GM12878 (cell line): ENCODE measurements at regions not wholly inside any gene's neighbourhood (a gene's known extent, or its start where the extent isn't known, plus 50 kb on each side); places are given as distances from the start of the nearest gene placed in this dataset.

ENCODE experiments used
- ATAC-seq: fragments of 200-7000 bp; cut with Tn5 transposase; 3 replicates; pipeline ENCODE4 v1.9.1; 2020; ENCODE audit warnings: mild to moderate bottlenecking, moderate library complexity
- BruUV-seq: library from RNA; stranded (reverse); fragments of 400-500 nt; replicated peaks from 2 replicates; lab custom pipeline; 2021; lab: Mats Ljungman, UMichigan
- CTCF ChIA-PET: fragments of 300-600 bp; sonication (Branson Sonifier 250); formaldehyde crosslinking; extraction: SDS; loops from one replicate; lab custom pipeline; 2021; ENCODE audit warnings: inconsistent platforms; lab: Yijun Ruan, JAX
- POLR2A ChIA-PET: fragments of 350-600 bp; formaldehyde crosslinking; extraction: SDS; loops from one replicate; lab custom pipeline; 2021; ENCODE audit warnings: inconsistent platforms; lab: Charles Lee
- RAD21 ChIA-PET: fragments of 300-600 bp; sonication (Branson Sonifier 250); formaldehyde crosslinking; loops from one replicate; lab custom pipeline; 2023; ENCODE audit warnings: antibody characterized with exemption; ENCODE audit not compliant: unreplicated experiment; lab: Charles Lee
- SMC1A ChIA-PET: fragments of 300-600 bp; sonication (Branson Sonifier 250); formaldehyde crosslinking; loops from one replicate; lab custom pipeline; 2023; ENCODE audit not compliant: unreplicated experiment, uncharacterized antibody; lab: Charles Lee
- DNase-seq: peaks from one replicate; pipeline ENCODE4 v3.0.0-alpha.2; 2011; ENCODE audit warnings: low read depth, low spot score
- FAIRE-seq: peaks from 3 replicates; lab custom pipeline; 2011; peaks lifted over from hg19 to GRCh38; lab: Jason Lieb, UNC
- H2AFZ ChIP-seq: 2 replicates; pipeline ENCODE4 v1.6.0; 2011; ENCODE audit warnings: low read depth, low read length, control low read depth; ENCODE audit not compliant: control insufficient read depth
- H3K27ac ChIP-seq: 2 replicates; pipeline ENCODE4 v1.5.1; 2011; ENCODE audit warnings: control low read depth; ENCODE audit not compliant: control insufficient read depth, insufficient read depth
- H3K27me3 ChIP-seq, 2 experiments: replicated peaks in 1 of 2; 2 replicates each; pipeline versions ENCODE4 v1.6.0 to v1.6.1; 2011; ENCODE audit warnings: low read length in 1 of 2; ENCODE audit not compliant: control insufficient read depth in 2 of 2, insufficient read depth in 2 of 2
- H3K36me3 ChIP-seq, 2 experiments: 2 replicates each; pipeline ENCODE4 v1.5.1; 2011; ENCODE audit warnings: low read length in 1 of 2; ENCODE audit not compliant: control insufficient read depth in 2 of 2, insufficient read depth in 2 of 2
- H3K4me1 ChIP-seq: 2 replicates; pipeline ENCODE4 v1.6.1; 2011; ENCODE audit warnings: mild to moderate bottlenecking, low read length, moderate library complexity, mixed read lengths; ENCODE audit not compliant: control insufficient read depth, insufficient read depth
- H3K4me2 ChIP-seq: 2 replicates; pipeline ENCODE4 v1.6.0; 2011; ENCODE audit warnings: control low read depth; ENCODE audit not compliant: control insufficient read depth, insufficient read depth
- H3K4me3 ChIP-seq: fragments of 200-600 bp; sonication (generic); 2 replicates; pipeline ENCODE4 v1.5.1; 2016
- H3K79me2 ChIP-seq: 2 replicates; pipeline ENCODE4 v1.6.0; 2011; ENCODE audit warnings: low read length; ENCODE audit not compliant: control insufficient read depth, insufficient read depth
- H3K9ac ChIP-seq: 2 replicates; pipeline ENCODE4 v1.8.0; 2011; ENCODE audit warnings: low read length, control low read depth, mixed read lengths; ENCODE audit not compliant: control insufficient read depth, insufficient read depth
- H3K9me3 ChIP-seq: replicated peaks from 3 replicates; pipeline ENCODE4 v1.5.1; 2011; ENCODE audit warnings: mild to moderate bottlenecking, low read length; ENCODE audit not compliant: control insufficient read depth, insufficient read depth
- H4K20me1 ChIP-seq: 2 replicates; pipeline ENCODE4 v1.6.0; 2011; ENCODE audit not compliant: control insufficient read depth, insufficient read depth
- ESRRA ChIP-seq: IDR thresholded peaks from 2 replicates; pipeline ENCODE4 v1.6.1; 2012; ENCODE audit warnings: mild to moderate bottlenecking, low read length, improper control_type of control experiment
- HCFC1 ChIP-seq: fragments of 150-350 bp; IDR thresholded peaks from 2 replicates; pipeline ENCODE4 v1.6.1; 2014; ENCODE audit warnings: low read length
- HDAC6 ChIP-seq: fragments of 200-600 bp; sonication (generic); IDR thresholded peaks from one replicate; pipeline ENCODE4 v1.8.0; 2017; ENCODE audit warnings: antibody characterized with exemption; ENCODE audit not compliant: unreplicated experiment
- IKZF2 ChIP-seq, 2 experiments: fragments of 450-650 bp; IDR thresholded peaks; 2 replicates each; pipeline ENCODE4 v1.6.1; 2017; ENCODE audit warnings: mild to moderate bottlenecking in 2 of 2, moderate library complexity in 2 of 2
- MTA3 ChIP-seq: IDR thresholded peaks from 2 replicates; pipeline ENCODE4 v1.6.1; 2012; ENCODE audit warnings: low read length, inconsistent platforms, borderline replicate concordance
- PBX3 ChIP-seq: IDR thresholded peaks from 2 replicates; pipeline ENCODE4 v1.6.1; 2011; ENCODE audit warnings: mild to moderate bottlenecking, low read depth, low read length, moderate library complexity; ENCODE audit not compliant: insufficient replicate concordance
- SMAD1 ChIP-seq: fragments of 450-650 bp; IDR thresholded peaks from 2 replicates; pipeline ENCODE4 v1.6.1; 2018; ENCODE audit warnings: mild to moderate bottlenecking, low read depth; ENCODE audit not compliant: partially characterized antibody
- ZNF207 ChIP-seq: fragments of 450-650 bp; IDR thresholded peaks from 2 replicates; pipeline ENCODE4 v1.6.1; 2014; ENCODE audit warnings: antibody characterized with exemption, mild to moderate bottlenecking, borderline replicate concordance
- in situ Hi-C: fragments of 300-500 bp; cut with MboI; formaldehyde crosslinking; loops from 9 replicates; pipeline ENCODE4 v1.14.3; 2018; ENCODE audit warnings: mixed read lengths
- intact Hi-C: fragments of 100-400 bp; cut with micrococcal nuclease; formaldehyde crosslinking; loops from one replicate; pipeline ENCODE4 v1.14.2; 2022; ENCODE audit not compliant: unreplicated experiment
- TF ChIP-seq, protein P1 (sequence below): fragments of 450-650 bp; IDR thresholded peaks from 2 replicates; pipeline ENCODE4 v1.6.1; 2017; ENCODE audit warnings: mild to moderate bottlenecking, moderate library complexity
- TF ChIP-seq, protein P2 (sequence below): IDR thresholded peaks from 2 replicates; pipeline ENCODE4 v1.6.1; 2012; ENCODE audit warnings: mild to moderate bottlenecking, low read depth, low read length
- TF ChIP-seq, protein P3 (sequence below): IDR thresholded peaks from 2 replicates; pipeline ENCODE4 v1.6.1; 2011; ENCODE audit warnings: borderline replicate concordance, low read depth, mild to moderate bottlenecking, moderate library complexity, low read length; ENCODE audit not compliant: insufficient read depth, poor library complexity, severe bottlenecking

DNA sequence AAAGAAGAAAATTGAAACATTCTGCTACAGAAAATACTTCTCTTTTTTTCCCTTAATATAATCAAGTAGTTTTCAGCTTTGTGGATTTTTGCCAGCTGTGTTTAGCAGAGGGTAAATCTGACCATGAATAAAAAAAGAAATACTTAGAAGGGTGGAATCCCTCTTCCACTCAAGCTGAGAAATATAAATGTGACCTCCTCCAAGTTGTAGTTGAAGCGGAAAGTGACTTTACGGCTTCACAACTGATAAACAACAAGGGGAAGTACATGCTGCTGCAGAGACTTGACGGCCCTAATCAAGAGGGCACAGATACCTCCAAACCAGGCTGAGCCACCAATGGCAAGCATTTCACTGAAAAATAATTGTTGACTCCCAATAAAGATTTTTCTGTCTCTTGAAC is 785.0 kb downstream of the SLITRK5 start (continued):
- TF ChIP-seq, protein P1, sequence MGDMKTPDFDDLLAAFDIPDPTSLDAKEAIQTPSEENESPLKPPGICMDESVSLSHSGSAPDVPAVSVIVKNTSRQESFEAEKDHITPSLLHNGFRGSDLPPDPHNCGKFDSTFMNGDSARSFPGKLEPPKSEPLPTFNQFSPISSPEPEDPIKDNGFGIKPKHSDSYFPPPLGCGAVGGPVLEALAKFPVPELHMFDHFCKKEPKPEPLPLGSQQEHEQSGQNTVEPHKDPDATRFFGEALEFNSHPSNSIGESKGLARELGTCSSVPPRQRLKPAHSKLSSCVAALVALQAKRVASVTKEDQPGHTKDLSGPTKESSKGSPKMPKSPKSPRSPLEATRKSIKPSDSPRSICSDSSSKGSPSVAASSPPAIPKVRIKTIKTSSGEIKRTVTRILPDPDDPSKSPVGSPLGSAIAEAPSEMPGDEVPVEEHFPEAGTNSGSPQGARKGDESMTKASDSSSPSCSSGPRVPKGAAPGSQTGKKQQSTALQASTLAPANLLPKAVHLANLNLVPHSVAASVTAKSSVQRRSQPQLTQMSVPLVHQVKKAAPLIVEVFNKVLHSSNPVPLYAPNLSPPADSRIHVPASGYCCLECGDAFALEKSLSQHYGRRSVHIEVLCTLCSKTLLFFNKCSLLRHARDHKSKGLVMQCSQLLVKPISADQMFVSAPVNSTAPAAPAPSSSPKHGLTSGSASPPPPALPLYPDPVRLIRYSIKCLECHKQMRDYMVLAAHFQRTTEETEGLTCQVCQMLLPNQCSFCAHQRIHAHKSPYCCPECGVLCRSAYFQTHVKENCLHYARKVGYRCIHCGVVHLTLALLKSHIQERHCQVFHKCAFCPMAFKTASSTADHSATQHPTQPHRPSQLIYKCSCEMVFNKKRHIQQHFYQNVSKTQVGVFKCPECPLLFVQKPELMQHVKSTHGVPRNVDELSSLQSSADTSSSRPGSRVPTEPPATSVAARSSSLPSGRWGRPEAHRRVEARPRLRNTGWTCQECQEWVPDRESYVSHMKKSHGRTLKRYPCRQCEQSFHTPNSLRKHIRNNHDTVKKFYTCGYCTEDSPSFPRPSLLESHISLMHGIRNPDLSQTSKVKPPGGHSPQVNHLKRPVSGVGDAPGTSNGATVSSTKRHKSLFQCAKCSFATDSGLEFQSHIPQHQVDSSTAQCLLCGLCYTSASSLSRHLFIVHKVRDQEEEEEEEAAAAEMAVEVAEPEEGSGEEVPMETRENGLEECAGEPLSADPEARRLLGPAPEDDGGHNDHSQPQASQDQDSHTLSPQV, result no peak
- TF ChIP-seq IKZF2 (IDR thresholded peaks at IDR 0.05) (no peak), HCFC1 (no peak)

GRCh38 chr13:88459331-88459730 is 788.2 kb downstream of the SLITRK5 start:
- no TSS peak for BruUV-seq
- Histone ChIP-seq H3K79me2 (no peaks in the 10 kb centered on the region), H2AFZ (no peak overlapping the region), H3K4me2 (no peak overlapping the region), H3K36me3 (no peaks in the 10 kb centered on the region), H4K20me1 (no peaks in the 10 kb centered on the region), H3K4me1 (no peaks in the 10 kb centered on the region), H3K4me3 (no peak overlapping the region), H3K27me3 (no peaks in the 10 kb centered on the region), H3K9ac (no peak overlapping the region), H3K27ac (no peak overlapping the region), H3K9me3 (no peaks in the 10 kb centered on the region)
- ChIA-PET POLR2A (no interaction called here), RAD21 (no interaction called here), SMC1A (no interaction called here), CTCF (no interaction called here)
- DNase-seq (no peak), FAIRE-seq (no peak), ATAC-seq (no peak)
- in situ Hi-C loops (no loop called here), intact Hi-C loops (no loop called here)
- no peak for TF ChIP-seq SMAD1
- TF ChIP-seq, protein P2, sequence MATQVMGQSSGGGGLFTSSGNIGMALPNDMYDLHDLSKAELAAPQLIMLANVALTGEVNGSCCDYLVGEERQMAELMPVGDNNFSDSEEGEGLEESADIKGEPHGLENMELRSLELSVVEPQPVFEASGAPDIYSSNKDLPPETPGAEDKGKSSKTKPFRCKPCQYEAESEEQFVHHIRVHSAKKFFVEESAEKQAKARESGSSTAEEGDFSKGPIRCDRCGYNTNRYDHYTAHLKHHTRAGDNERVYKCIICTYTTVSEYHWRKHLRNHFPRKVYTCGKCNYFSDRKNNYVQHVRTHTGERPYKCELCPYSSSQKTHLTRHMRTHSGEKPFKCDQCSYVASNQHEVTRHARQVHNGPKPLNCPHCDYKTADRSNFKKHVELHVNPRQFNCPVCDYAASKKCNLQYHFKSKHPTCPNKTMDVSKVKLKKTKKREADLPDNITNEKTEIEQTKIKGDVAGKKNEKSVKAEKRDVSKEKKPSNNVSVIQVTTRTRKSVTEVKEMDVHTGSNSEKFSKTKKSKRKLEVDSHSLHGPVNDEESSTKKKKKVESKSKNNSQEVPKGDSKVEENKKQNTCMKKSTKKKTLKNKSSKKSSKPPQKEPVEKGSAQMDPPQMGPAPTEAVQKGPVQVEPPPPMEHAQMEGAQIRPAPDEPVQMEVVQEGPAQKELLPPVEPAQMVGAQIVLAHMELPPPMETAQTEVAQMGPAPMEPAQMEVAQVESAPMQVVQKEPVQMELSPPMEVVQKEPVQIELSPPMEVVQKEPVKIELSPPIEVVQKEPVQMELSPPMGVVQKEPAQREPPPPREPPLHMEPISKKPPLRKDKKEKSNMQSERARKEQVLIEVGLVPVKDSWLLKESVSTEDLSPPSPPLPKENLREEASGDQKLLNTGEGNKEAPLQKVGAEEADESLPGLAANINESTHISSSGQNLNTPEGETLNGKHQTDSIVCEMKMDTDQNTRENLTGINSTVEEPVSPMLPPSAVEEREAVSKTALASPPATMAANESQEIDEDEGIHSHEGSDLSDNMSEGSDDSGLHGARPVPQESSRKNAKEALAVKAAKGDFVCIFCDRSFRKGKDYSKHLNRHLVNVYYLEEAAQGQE, result no peak
- no peak for TF ChIP-seq ZNF207
- TF ChIP-seq, protein P3, sequence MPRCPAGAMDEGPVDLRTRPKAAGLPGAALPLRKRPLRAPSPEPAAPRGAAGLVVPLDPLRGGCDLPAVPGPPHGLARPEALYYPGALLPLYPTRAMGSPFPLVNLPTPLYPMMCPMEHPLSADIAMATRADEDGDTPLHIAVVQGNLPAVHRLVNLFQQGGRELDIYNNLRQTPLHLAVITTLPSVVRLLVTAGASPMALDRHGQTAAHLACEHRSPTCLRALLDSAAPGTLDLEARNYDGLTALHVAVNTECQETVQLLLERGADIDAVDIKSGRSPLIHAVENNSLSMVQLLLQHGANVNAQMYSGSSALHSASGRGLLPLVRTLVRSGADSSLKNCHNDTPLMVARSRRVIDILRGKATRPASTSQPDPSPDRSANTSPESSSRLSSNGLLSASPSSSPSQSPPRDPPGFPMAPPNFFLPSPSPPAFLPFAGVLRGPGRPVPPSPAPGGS, result no peak
- no peak for TF ChIP-seq ESRRA
- TF ChIP-seq MTA3, result no peak
- TF ChIP-seq PBX3, result no peak
- TF ChIP-seq HDAC6, result no peak
